Breast epithelium (tissue), 4 donors: ENCODE measurements at regions not wholly inside any gene's neighbourhood (a gene's known extent, or its start where the extent isn't known, plus 50 kb on each side); places are given as distances from the start of the nearest gene placed in this dataset.

Source experiments
- DNase-seq, 2 donors: peaks; one replicate each; pipeline ENCODE4 v3.0.0-alpha.2; 2019; ENCODE audit warnings: low spot score in 2 of 2
- H3K27ac ChIP-seq, 2 donors: fragments of 200-600 bp; sonication (generic) in 1 of 2; one replicate each; pipeline ENCODE4 v1.5.1; 2016 to 2019; ENCODE audit warnings: mild to moderate bottlenecking in 1 of 2
- H3K27me3 ChIP-seq, 2 donors: fragments of 200-600 bp; sonication (generic) in 1 of 2; one replicate each; pipeline versions ENCODE4 v1.5.1 to v1.6.0; 2017 to 2019; ENCODE audit warnings: control low read depth in 1 of 2, mild to moderate bottlenecking in 1 of 2
- H3K36me3 ChIP-seq: fragments of 200-600 bp; one replicate; pipeline ENCODE4 v1.5.1; 2019
- H3K4me1 ChIP-seq, 2 donors: fragments of 200-600 bp; sonication (generic); one replicate each; pipeline ENCODE4 v1.5.1; 2016 to 2019; ENCODE audit warnings: control low read depth in 1 of 2
- H3K4me3 ChIP-seq, 3 donors: fragments of 200-600 bp; sonication (generic); 1 replicate in 2 of 3; 2 replicates in 1 of 3; pipeline ENCODE4 v1.5.1; 2016 to 2019; ENCODE audit warnings: mild to moderate bottlenecking in 3 of 3, moderate library complexity in 2 of 3
- H3K9me3 ChIP-seq, 2 donors: fragments of 200-600 bp; sonication (generic) in 1 of 2; one replicate each; pipeline ENCODE4 v1.5.1; 2016 to 2019; ENCODE audit warnings: control low read depth in 1 of 2
- POLR2A ChIP-seq: fragments of 450-650 bp; IDR thresholded peaks from one replicate; pipeline ENCODE4 v1.6.1; 2016; ENCODE audit warnings: antibody characterized with exemption, mild to moderate bottlenecking, moderate library complexity
- POLR2AphosphoS5 ChIP-seq, 3 donors: sonication (generic); formaldehyde crosslinking; IDR thresholded peaks; one replicate each; pipeline ENCODE4 v1.6.1; 2017; ENCODE audit warnings: antibody characterized with exemption in 3 of 3
- intact Hi-C: fragments of 100-400 bp; cut with DNase I; formaldehyde crosslinking; loops from one replicate; pipeline ENCODE4 v1.15.1; 2023; ENCODE audit warnings: low total_unique reads
- TF ChIP-seq, protein P1 (sequence below), 3 donors: fragments of 450-650 bp; IDR thresholded peaks; one replicate each; pipeline ENCODE4 v1.5.1; 2016 to 2017; ENCODE audit warnings: antibody characterized with exemption in 3 of 3, mild to moderate bottlenecking in 3 of 3, moderate library complexity in 3 of 3

DNA sequence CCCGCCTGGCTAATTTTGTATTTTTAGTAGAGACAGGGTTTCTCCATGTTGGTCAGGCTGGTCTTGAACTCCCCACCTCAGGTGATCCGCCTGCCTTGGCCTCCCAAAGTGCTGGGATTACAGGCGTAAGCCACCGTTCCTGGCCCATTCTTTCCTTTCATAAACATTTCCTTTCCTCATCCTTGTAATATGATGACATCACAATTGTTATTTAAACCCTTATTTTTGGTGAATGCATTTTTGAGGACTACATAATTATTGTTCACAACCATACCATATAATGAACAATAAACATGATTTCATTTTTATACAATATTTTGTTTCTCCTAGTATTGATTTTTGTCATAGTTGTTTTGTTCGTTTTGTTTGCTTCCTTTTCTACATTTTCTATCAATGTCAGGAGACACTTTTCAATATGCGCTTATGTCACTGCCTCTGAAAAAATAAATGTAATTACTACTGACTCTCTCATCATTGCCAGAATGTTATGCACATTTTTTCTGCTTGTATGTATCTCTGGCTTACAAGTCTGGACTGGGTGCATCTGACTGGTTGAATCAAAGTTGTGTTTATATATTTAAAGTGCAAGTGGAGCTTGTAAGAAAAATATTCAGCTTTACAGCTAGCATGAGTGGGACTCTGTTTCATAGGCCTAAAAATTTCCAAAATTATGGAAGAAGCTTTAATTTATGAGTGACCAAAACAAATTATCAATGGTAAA, 2286.3 kb upstream of the RAG2 start:
- intact Hi-C loops: no loop called here
- DNase-seq: no peak
- Histone ChIP-seq H3K27me3 (no peaks in the 10 kb centered on the region), H3K27ac (no peak overlapping the region), H3K4me3 (no peak overlapping the region), H3K9me3 (no peaks in the 10 kb centered on the region), H3K4me1 (no peaks in the 10 kb centered on the region), H3K36me3 (no peaks in the 10 kb centered on the region)
- TF ChIP-seq, protein P1, sequence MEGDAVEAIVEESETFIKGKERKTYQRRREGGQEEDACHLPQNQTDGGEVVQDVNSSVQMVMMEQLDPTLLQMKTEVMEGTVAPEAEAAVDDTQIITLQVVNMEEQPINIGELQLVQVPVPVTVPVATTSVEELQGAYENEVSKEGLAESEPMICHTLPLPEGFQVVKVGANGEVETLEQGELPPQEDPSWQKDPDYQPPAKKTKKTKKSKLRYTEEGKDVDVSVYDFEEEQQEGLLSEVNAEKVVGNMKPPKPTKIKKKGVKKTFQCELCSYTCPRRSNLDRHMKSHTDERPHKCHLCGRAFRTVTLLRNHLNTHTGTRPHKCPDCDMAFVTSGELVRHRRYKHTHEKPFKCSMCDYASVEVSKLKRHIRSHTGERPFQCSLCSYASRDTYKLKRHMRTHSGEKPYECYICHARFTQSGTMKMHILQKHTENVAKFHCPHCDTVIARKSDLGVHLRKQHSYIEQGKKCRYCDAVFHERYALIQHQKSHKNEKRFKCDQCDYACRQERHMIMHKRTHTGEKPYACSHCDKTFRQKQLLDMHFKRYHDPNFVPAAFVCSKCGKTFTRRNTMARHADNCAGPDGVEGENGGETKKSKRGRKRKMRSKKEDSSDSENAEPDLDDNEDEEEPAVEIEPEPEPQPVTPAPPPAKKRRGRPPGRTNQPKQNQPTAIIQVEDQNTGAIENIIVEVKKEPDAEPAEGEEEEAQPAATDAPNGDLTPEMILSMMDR (IDR thresholded peaks at IDR 0.05): no peak
- TF ChIP-seq POLR2A (no peak), POLR2AphosphoS5 (IDR thresholded peaks at IDR 0.05) (no peak)

DNA sequence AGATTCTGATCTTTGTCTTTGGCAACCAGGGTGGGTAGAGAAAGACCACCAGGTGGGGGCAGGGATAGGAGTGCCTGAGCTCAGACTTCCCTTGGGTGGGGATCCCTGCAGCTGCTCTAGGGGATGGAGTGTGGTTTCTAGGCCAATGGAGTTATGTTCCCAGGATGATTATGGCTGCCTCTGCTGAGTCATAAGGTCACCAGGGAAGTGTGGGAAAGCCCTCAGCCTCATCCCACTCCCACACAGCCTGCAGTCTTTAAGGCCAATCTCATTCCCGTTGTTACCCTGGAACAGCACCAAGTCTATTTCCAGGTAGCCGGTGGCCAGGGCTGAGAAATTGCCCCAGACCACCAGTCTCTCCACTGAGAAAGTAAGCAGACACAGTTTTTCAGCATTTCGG, 2269.3 kb upstream of the RAG2 start:
- H3K4me3 ChIP-seq: no peak overlapping the region
- peaks cover 0 to 24% of the 10 kb centered on the region in 2 donors for H3K9me3 ChIP-seq
- no peak for DNase-seq
- intact Hi-C loops: no loop called here
- no peak overlapping the region for H3K27ac ChIP-seq
- no peak for TF ChIP-seq POLR2A
- TF ChIP-seq POLR2AphosphoS5 (IDR thresholded peaks at IDR 0.05): no peak
- TF ChIP-seq, protein P1 (IDR thresholded peaks at IDR 0.05): no peak
- no peaks in the 10 kb centered on the region for H3K36me3 ChIP-seq
- no peaks in the 10 kb centered on the region for H3K27me3 ChIP-seq
- H3K4me1 ChIP-seq: no peaks in the 10 kb centered on the region

DNA sequence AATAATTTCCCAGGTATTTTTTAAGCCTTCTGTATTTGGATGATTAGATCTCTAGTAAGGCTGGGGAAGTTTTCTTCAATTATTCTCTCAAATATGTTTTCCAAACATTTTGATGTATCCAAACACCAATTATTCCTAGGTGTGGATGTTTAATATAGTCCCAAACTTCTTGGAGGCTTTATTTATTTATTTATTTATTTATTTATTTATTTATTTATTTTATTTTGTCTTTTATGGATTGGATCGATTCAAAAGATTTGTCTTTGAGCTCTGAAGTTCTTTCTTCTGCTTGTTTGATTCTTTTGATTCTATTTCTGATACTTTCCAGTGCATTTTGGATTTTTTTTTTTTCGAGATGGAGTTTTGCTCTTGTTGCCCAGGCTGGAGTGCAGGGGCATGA, 2267.9 kb upstream of the RAG2 start:
- peaks cover 0 to 24% of the 10 kb centered on the region in 2 donors for H3K9me3 ChIP-seq
- TF ChIP-seq POLR2A (no peak), POLR2AphosphoS5 (IDR thresholded peaks at IDR 0.05) (no peak)
- TF ChIP-seq, protein P1 (IDR thresholded peaks at IDR 0.05): no peak
- no peaks in the 10 kb centered on the region for H3K36me3 ChIP-seq
- no peak for DNase-seq
- no peaks in the 10 kb centered on the region for H3K27me3 ChIP-seq
- H3K27ac ChIP-seq: no peak overlapping the region
- no peaks in the 10 kb centered on the region for H3K4me1 ChIP-seq
- no peak overlapping the region for H3K4me3 ChIP-seq
- intact Hi-C loops: no loop called here

DNA sequence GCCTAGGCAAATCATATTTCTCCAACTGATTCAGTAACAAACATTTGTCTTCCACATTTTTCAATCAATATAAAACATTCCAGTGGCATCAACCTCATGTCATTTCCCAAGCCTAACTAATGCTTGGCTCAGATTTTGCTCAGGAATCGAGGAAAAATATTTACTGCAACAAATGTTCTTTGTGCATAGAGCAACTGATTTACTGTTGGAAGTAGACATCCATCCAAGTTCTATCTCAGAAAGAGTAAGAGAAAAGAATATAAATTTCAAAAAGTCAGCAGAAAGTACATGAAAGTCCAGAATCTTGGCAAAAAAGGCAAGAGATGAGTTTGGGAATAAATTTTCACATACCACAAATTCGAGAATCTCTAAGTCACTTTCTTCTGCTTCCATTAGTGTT, 2245.0 kb upstream of the RAG2 start:
- DNase-seq: no peak
- H3K4me3 ChIP-seq: no peak overlapping the region
- no peaks in the 10 kb centered on the region for H3K36me3 ChIP-seq
- H3K27ac ChIP-seq: no peak overlapping the region
- H3K9me3 ChIP-seq: peaks cover 0 to 4% of the 10 kb centered on the region in 2 donors
- intact Hi-C loops: no loop called here
- no peaks in the 10 kb centered on the region for H3K4me1 ChIP-seq
- no peaks in the 10 kb centered on the region for H3K27me3 ChIP-seq
- TF ChIP-seq POLR2AphosphoS5 (IDR thresholded peaks at IDR 0.05) (no peak), POLR2A (no peak)
- TF ChIP-seq, protein P1 (IDR thresholded peaks at IDR 0.05): no peak

DNA sequence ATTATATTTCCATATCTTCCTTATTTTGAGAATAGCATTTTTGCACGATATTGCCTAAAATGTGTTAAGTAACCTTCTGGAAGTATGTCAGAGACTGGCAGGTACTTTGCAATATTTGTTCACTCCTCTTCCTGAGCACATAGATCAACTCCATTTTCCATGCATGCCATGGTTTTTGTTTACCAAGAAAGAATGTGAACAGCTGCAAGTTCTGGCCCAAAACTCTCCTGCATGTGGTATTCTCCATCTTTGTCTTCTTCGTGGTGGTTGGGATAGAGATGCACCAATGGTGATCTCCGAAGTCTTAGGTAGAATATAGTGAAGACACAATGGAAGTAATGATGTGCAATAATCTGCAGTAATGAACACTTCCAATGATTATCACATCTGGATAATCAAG, 2241.0 kb upstream of the RAG2 start:
- DNase-seq: no peak
- no peak for TF ChIP-seq POLR2A
- TF ChIP-seq, protein P1 (IDR thresholded peaks at IDR 0.05): no peak
- no peak for TF ChIP-seq POLR2AphosphoS5 (IDR thresholded peaks at IDR 0.05)
- Histone ChIP-seq H3K4me1 (no peaks in the 10 kb centered on the region), H3K27ac (no peak overlapping the region), H3K36me3 (no peaks in the 10 kb centered on the region), H3K4me3 (no peak overlapping the region), H3K27me3 (no peaks in the 10 kb centered on the region), H3K9me3 (no peaks in the 10 kb centered on the region)
- intact Hi-C loops: no loop called here
